Panc1 (cell line): ENCODE measurements at regions not wholly inside any gene's neighbourhood (a gene's known extent, or its start where the extent isn't known, plus 50 kb on each side); places are given as distances from the start of the nearest gene placed in this dataset.

Experiments used
- CTCF ChIP-seq: fragments of 450-650 bp; IDR thresholded peaks from 2 replicates; pipeline ENCODE4 v1.5.1; 2017; ENCODE audit warnings: mild to moderate bottlenecking
- POLR2AphosphoS5 ChIP-seq: IDR thresholded peaks from 2 replicates; pipeline ENCODE4 v1.6.1; 2012; ENCODE audit warnings: mild to moderate bottlenecking, low read depth, low read length, moderate library complexity
- REST ChIP-seq, 2 experiments: IDR thresholded peaks; 2 replicates each; pipeline ENCODE4 v1.6.1; 2011 to 2012; ENCODE audit warnings: low read depth in 2 of 2, control low read depth in 1 of 2, low read length in 1 of 2, mild to moderate bottlenecking in 1 of 2, moderate library complexity in 1 of 2; ENCODE audit not compliant: insufficient read depth in 1 of 2

- no peak for TF ChIP-seq CTCF
- TF ChIP-seq REST (IDR thresholded peaks at IDR 0.05; ENCODE audit: insufficient read depth in 1 of 2, low read depth in 2 of 2, low read length in 1 of 2), result no peak
- TF ChIP-seq POLR2AphosphoS5, result no peak
These were observed 193.9 kb upstream of the MAP3K7 start for GRCh38 chr6:90780778-90781177.
